Keratinocyte (primary cell): ENCODE measurements at regions not wholly inside any gene's neighbourhood (a gene's known extent, or its start where the extent isn't known, plus 50 kb on each side); places are given as distances from the start of the nearest gene placed in this dataset.

Experiments
- DNase-seq: peaks from one replicate; pipeline ENCODE4 v3.0.0-alpha.2; 2011; ENCODE audit warnings: low read depth, missing footprints, low spot score
- FAIRE-seq: peaks from 2 replicates; lab custom pipeline; 2011; peaks lifted over from hg19 to GRCh38; lab: Jason Lieb, UNC
- H2AFZ ChIP-seq: 2 replicates; pipeline ENCODE4 v1.6.0; 2012; ENCODE audit warnings: low read length, control low read depth, inconsistent platforms; ENCODE audit not compliant: control insufficient read depth
- H3K27ac ChIP-seq: 2 replicates; pipeline ENCODE4 v1.5.1; 2011; ENCODE audit warnings: low read length; ENCODE audit not compliant: control insufficient read depth, insufficient read depth
- H3K27me3 ChIP-seq: 3 replicates; pipeline ENCODE4 v1.6.0; 2011; ENCODE audit warnings: low read length; ENCODE audit not compliant: control insufficient read depth, insufficient read depth; ENCODE audit errors: extremely low read depth
- H3K36me3 ChIP-seq, 2 experiments: 2 replicates in 1 of 2; 3 replicates in 1 of 2; pipeline ENCODE4 v1.5.1; 2011; ENCODE audit warnings: low read length in 2 of 2, mild to moderate bottlenecking in 1 of 2; ENCODE audit not compliant: control insufficient read depth in 2 of 2, insufficient read depth in 2 of 2; ENCODE audit errors: extremely low read depth in 1 of 2
- H3K4me1 ChIP-seq: 3 replicates; pipeline ENCODE4 v1.5.1; 2011; ENCODE audit warnings: low read length; ENCODE audit not compliant: control insufficient read depth, insufficient read depth; ENCODE audit errors: extremely low read depth
- H3K4me2 ChIP-seq: 3 replicates; pipeline ENCODE4 v1.6.0; 2011; ENCODE audit warnings: low read depth, low read length; ENCODE audit not compliant: control insufficient read depth, insufficient read depth; ENCODE audit errors: extremely low read depth
- H3K4me3 ChIP-seq, 3 experiments: fragments of 200-600 bp in 1 of 3; sonication (generic) in 1 of 3; 2 replicates in 2 of 3; 3 replicates in 1 of 3; pipeline ENCODE4 v1.5.1; 2011 to 2016; ENCODE audit warnings: low read length in 3 of 3, mild to moderate bottlenecking in 3 of 3, control low read depth in 2 of 3, inconsistent platforms in 1 of 3, low read depth in 1 of 3, mixed read lengths in 1 of 3, mixed run types in 1 of 3, moderate library complexity in 1 of 3; ENCODE audit not compliant: control insufficient read depth in 2 of 3, insufficient read depth in 2 of 3; ENCODE audit errors: extremely low read depth in 1 of 3
- H3K79me2 ChIP-seq: 2 replicates; pipeline ENCODE4 v1.6.0; 2012; ENCODE audit warnings: low read length; ENCODE audit not compliant: control insufficient read depth, insufficient read depth
- H3K9ac ChIP-seq: 3 replicates; pipeline ENCODE4 v1.6.0; 2011; ENCODE audit warnings: low read length; ENCODE audit not compliant: control insufficient read depth, insufficient read depth; ENCODE audit errors: extremely low read depth
- H3K9me1 ChIP-seq: 3 replicates; pipeline ENCODE4 v1.6.0; 2011; ENCODE audit warnings: low read length; ENCODE audit not compliant: control insufficient read depth, insufficient read depth; ENCODE audit errors: extremely low read depth
- H3K9me3 ChIP-seq: 2 replicates; pipeline ENCODE4 v1.5.1; 2012; ENCODE audit warnings: low read depth, low read length; ENCODE audit not compliant: control insufficient read depth
- H4K20me1 ChIP-seq: 3 replicates; pipeline ENCODE4 v1.6.0; 2011; ENCODE audit warnings: low read length; ENCODE audit not compliant: control insufficient read depth, insufficient read depth; ENCODE audit errors: extremely low read depth
- EZH2 ChIP-seq: IDR thresholded peaks from one replicate; pipeline ENCODE4 v1.6.1; 2012; ENCODE audit warnings: inconsistent platforms, mild to moderate bottlenecking, low read length, moderate library complexity
- dilution Hi-C: fragments of 300-500 bp; cut with MboI; formaldehyde crosslinking; loops from one replicate; pipeline ENCODE4 v1.7.0; 2020; ENCODE audit warnings: low sequenced_read_pairs; ENCODE audit not compliant: extremely low pct_ligation_motif_present
- TF ChIP-seq, protein P1 (sequence below), 3 experiments: IDR thresholded peaks in 1 of 3; conservative IDR thresholded peaks in 1 of 3; optimal IDR thresholded peaks in 1 of 3; 2 replicates in 2 of 3; 3 replicates in 1 of 3; pipeline versions ENCODE3 to v1.5.1; 2011; ENCODE audit warnings: low read length in 3 of 3, mild to moderate bottlenecking in 3 of 3, moderate library complexity in 2 of 3, control low read depth in 1 of 3, inconsistent platforms in 1 of 3; ENCODE audit not compliant: insufficient read depth in 2 of 3; ENCODE audit errors: extremely low read depth in 1 of 3

DNA sequence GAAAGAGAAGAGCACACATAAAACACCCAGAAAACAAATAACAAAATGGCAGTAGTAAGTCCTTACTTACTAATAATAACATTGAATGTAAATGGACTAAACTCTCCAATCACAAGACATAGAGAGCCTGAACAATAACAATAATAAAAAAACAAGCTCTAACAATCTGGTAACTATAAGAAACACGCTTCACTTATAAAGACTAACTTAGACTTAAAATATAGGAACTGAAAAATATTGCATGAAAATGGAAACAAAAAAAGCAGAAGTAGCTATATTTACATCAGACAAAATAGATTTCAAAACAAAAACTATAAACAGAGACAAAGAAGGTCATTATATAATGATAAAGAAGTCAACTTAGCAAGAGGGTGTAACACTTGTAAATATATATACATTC, 83.1 kb upstream of the LYPLAL1 start:
- TF ChIP-seq, protein P1, sequence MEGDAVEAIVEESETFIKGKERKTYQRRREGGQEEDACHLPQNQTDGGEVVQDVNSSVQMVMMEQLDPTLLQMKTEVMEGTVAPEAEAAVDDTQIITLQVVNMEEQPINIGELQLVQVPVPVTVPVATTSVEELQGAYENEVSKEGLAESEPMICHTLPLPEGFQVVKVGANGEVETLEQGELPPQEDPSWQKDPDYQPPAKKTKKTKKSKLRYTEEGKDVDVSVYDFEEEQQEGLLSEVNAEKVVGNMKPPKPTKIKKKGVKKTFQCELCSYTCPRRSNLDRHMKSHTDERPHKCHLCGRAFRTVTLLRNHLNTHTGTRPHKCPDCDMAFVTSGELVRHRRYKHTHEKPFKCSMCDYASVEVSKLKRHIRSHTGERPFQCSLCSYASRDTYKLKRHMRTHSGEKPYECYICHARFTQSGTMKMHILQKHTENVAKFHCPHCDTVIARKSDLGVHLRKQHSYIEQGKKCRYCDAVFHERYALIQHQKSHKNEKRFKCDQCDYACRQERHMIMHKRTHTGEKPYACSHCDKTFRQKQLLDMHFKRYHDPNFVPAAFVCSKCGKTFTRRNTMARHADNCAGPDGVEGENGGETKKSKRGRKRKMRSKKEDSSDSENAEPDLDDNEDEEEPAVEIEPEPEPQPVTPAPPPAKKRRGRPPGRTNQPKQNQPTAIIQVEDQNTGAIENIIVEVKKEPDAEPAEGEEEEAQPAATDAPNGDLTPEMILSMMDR (optimal IDR thresholded peaks at IDR 0.05 in 1 of 3, IDR thresholded peaks at IDR 0.05 in 1 of 3, conservative IDR thresholded peaks at IDR 0.05 in 1 of 3; ENCODE audit: extremely low read depth in 1 of 3, insufficient read depth in 2 of 3, low read length in 3 of 3): no peak
- TF ChIP-seq EZH2: no peak
- Histone ChIP-seq H3K27ac (no peak overlapping the region), H4K20me1 (no peaks in the 10 kb centered on the region), H3K9me1 (no peaks in the 10 kb centered on the region), H3K4me1 (peaks cover 7% of the 10 kb centered on the region), H2AFZ (no peak overlapping the region), H3K9ac (no peak overlapping the region), H3K27me3 (no peaks in the 10 kb centered on the region), H3K36me3 (no peaks in the 10 kb centered on the region), H3K9me3 (no peaks in the 10 kb centered on the region), H3K4me2 (no peak overlapping the region), H3K79me2 (no peaks in the 10 kb centered on the region), H3K4me3 (no peak overlapping the region)
- dilution Hi-C loops: no loop called here
- no peak for DNase-seq
- no peak for FAIRE-seq

DNA sequence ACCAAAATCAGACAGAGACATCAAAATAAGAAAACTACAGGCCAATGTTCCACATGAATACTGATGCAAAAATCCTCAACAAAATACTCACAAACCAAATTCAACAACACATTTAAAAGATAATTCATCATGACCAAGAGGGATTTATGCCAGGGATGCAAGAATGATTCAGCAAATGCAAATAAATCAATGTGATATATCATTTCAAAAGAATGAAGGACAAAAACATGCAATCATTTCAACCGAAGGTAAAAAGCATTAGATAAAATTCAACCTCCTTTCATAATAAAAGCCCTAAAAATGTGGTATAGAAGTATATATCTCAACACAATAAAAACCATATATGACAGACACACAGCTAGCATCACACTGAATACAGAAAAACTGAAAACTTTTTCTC, 81.5 kb upstream of the LYPLAL1 start:
- H3K36me3 ChIP-seq: no peaks in the 10 kb centered on the region
- no peak overlapping the region for H3K9ac ChIP-seq
- no peaks in the 10 kb centered on the region for H3K9me1 ChIP-seq
- no peaks in the 10 kb centered on the region for H3K9me3 ChIP-seq
- no peak overlapping the region for H3K4me2 ChIP-seq
- H3K27ac ChIP-seq: no peak overlapping the region
- no peaks in the 10 kb centered on the region for H3K27me3 ChIP-seq
- no peaks in the 10 kb centered on the region for H3K79me2 ChIP-seq
- no peak overlapping the region for H3K4me3 ChIP-seq
- dilution Hi-C loops: no loop called here
- TF ChIP-seq, protein P1 (optimal IDR thresholded peaks at IDR 0.05 in 1 of 3, IDR thresholded peaks at IDR 0.05 in 1 of 3, conservative IDR thresholded peaks at IDR 0.05 in 1 of 3; ENCODE audit: extremely low read depth in 1 of 3, insufficient read depth in 2 of 3, low read length in 3 of 3): no peak
- no peak for TF ChIP-seq EZH2
- FAIRE-seq (no peak), DNase-seq (no peak)
- no peak overlapping the region for H2AFZ ChIP-seq
- no peaks in the 10 kb centered on the region for H4K20me1 ChIP-seq
- peaks cover 7% of the 10 kb centered on the region for H3K4me1 ChIP-seq
